ENCODE measurements at regions not wholly inside any gene's neighbourhood (a gene's known extent, or its start where the extent isn't known, plus 50 kb on each side); places are given as distances from the start of the nearest gene placed in this dataset.
"Not testable (repeated sequence)": the region's sequence is repeated elsewhere in the genome, so short reads cannot be mapped to it uniquely, and the experiment has no call there.

GRCh38 chr6:135665935-135666334, 168.4 kb upstream of the AHI1 start:
- Mint-ChIP-seq H3K27me3 (ENCODE audit: low read depth) (peaks cover 4% of the 10 kb centered on the region), H3K4me1 (ENCODE audit: low read depth) (no peaks in the 10 kb centered on the region), H3K9me3 (no peaks in the 10 kb centered on the region), H3K36me3 (ENCODE audit: low read depth) (no peaks in the 10 kb centered on the region), H3K27ac (no peak overlapping the region), H3K4me3 (no peak overlapping the region)
- CTCF ChIA-PET, result interaction anchor here (0.6 to 0.8 kb wide), 2 partner anchors 9 to 19 kb away, joined by 3 read pairs; no protein-coding TSS in a partner anchor
- no peak for DNase-seq
- intact Hi-C loops (cut with micrococcal nuclease), result no loop called here

- Mint-ChIP-seq H3K27me3 (ENCODE audit: low read depth) (peaks cover 4% of the 10 kb centered on the region), H3K4me3 (no peak overlapping the region), H3K27ac (no peak overlapping the region), H3K36me3 (ENCODE audit: low read depth) (no peaks in the 10 kb centered on the region), H3K4me1 (ENCODE audit: low read depth) (no peaks in the 10 kb centered on the region), H3K9me3 (no peaks in the 10 kb centered on the region)
- intact Hi-C loops (cut with micrococcal nuclease), result no loop called here
- no peak for DNase-seq
- CTCF ChIA-PET, result interaction anchor here (1.8 kb wide), 1 partner anchor 132 kb away, joined by 4 read pairs; no protein-coding TSS in a partner anchor
Measured at GRCh38 chr6:135667691-135668455, 170.3 kb upstream of the AHI1 start.

GRCh38 chr6:135672256-135672655, 174.7 kb upstream of the AHI1 start:
- Mint-ChIP-seq H3K36me3 (ENCODE audit: low read depth) (no peaks in the 10 kb centered on the region), H3K27ac (no peak overlapping the region), H3K4me1 (ENCODE audit: low read depth) (peaks cover 10% of the 10 kb centered on the region), H3K9me3 (no peaks in the 10 kb centered on the region), H3K4me3 (no peak overlapping the region), H3K27me3 (ENCODE audit: low read depth) (peaks cover 4% of the 10 kb centered on the region)
- intact Hi-C loops (cut with micrococcal nuclease), result loop anchor here (5.0 kb wide), 1 partner anchor 220 kb away; no protein-coding TSS in a partner anchor
- DNase-seq, result no peak
- CTCF ChIA-PET, result interaction anchor here (0.6 kb wide), 1 partner anchor 237 kb away, joined by 3 read pairs; no protein-coding TSS in a partner anchor

- Mint-ChIP-seq H3K36me3 (ENCODE audit: low read depth) (no peaks in the 10 kb centered on the region), H3K27me3 (ENCODE audit: low read depth) (peaks cover under 1% of the 10 kb centered on the region), H3K9me3 (no peaks in the 10 kb centered on the region), H3K4me1 (ENCODE audit: low read depth) (peaks cover 10% of the 10 kb centered on the region), H3K27ac (no peak overlapping the region), H3K4me3 (no peak overlapping the region)
- CTCF ChIA-PET, result interaction anchor here (0.6 to 1.4 kb wide), 4 partner anchors 8 to 636 kb away, joined by 3 to 5 read pairs (median 4); no protein-coding TSS in a partner anchor
- intact Hi-C loops (cut with micrococcal nuclease), result loop anchor here (1.0 to 5.0 kb wide), 2 partner anchors 136 to 221 kb away; no protein-coding TSS in a partner anchor
- DNase-seq, result peak; percentile 19
Measured at GRCh38 chr6:135673501-135674309, 176.2 kb upstream of the AHI1 start.

- no peak overlapping the region for H3K27ac Mint-ChIP-seq
- CTCF ChIA-PET, result interaction anchor here (0.6 to 1.5 kb wide), 4 partner anchors 9 to 235 kb away, joined by 3 to 8 read pairs (median 4); no protein-coding TSS in a partner anchor
- H3K27me3 Mint-ChIP-seq (ENCODE audit: low read depth), result peaks cover 1% of the 10 kb centered on the region
- H3K4me3 Mint-ChIP-seq, result no peak overlapping the region
- peaks cover 10% of the 10 kb centered on the region for H3K4me1 Mint-ChIP-seq (ENCODE audit: low read depth)
- H3K9me3 Mint-ChIP-seq, result no peaks in the 10 kb centered on the region
- intact Hi-C loops (cut with micrococcal nuclease), result no loop called here
- no peaks in the 10 kb centered on the region for H3K36me3 Mint-ChIP-seq (ENCODE audit: low read depth)
- no peak for DNase-seq
Measured at GRCh38 chr6:135675026-135675425, 176.5 kb upstream of the PDE7B start.

- no peaks in the 10 kb centered on the region for H3K36me3 Mint-ChIP-seq (ENCODE audit: low read depth)
- H3K4me1 Mint-ChIP-seq (ENCODE audit: low read depth), result peaks cover 10% of the 10 kb centered on the region
- H3K9me3 Mint-ChIP-seq, result no peaks in the 10 kb centered on the region
- peaks cover 1% of the 10 kb centered on the region for H3K27me3 Mint-ChIP-seq (ENCODE audit: low read depth)
- intact Hi-C loops (cut with micrococcal nuclease), result loop anchor here (1.0 to 2.0 kb wide), 4 partner anchors 169 to 641 kb away; no protein-coding TSS in a partner anchor
- H3K4me3 Mint-ChIP-seq, result no peak overlapping the region
- CTCF ChIA-PET, result interaction anchor here (0.6 to 1.6 kb wide), 3 partner anchors 29 to 551 kb away, joined by 5 to 11 read pairs (median 8); no protein-coding TSS in a partner anchor
- peak; percentile 58 for DNase-seq
- no peak overlapping the region for H3K27ac Mint-ChIP-seq
Measured at GRCh38 chr6:135675862-135676261, 175.6 kb upstream of the PDE7B start.

- Mint-ChIP-seq H3K36me3 (ENCODE audit: low read depth) (no peaks in the 10 kb centered on the region), H3K27ac (no peak overlapping the region), H3K27me3 (ENCODE audit: low read depth) (peaks cover 1% of the 10 kb centered on the region), H3K9me3 (no peaks in the 10 kb centered on the region), H3K4me3 (no peak overlapping the region), H3K4me1 (ENCODE audit: low read depth) (no peaks in the 10 kb centered on the region)
- no peak for DNase-seq
- CTCF ChIA-PET, result interaction anchor here (0.6 to 2.3 kb wide), 3 partner anchors 14 to 229 kb away, joined by 3 to 8 read pairs (median 6); no protein-coding TSS in a partner anchor
- intact Hi-C loops (cut with micrococcal nuclease), result no loop called here
Measured at GRCh38 chr6:135680964-135681913, 170.3 kb upstream of the PDE7B start.

- H3K4me1 Mint-ChIP-seq (ENCODE audit: low read depth), result peaks cover 11% of the 10 kb centered on the region
- H3K9me3 Mint-ChIP-seq, result no peaks in the 10 kb centered on the region
- H3K27ac Mint-ChIP-seq, result no peak overlapping the region
- H3K36me3 Mint-ChIP-seq (ENCODE audit: low read depth), result no peaks in the 10 kb centered on the region
- intact Hi-C loops (cut with micrococcal nuclease), result no loop called here
- CTCF ChIA-PET, result interaction anchor here (0.6 kb wide), 1 partner anchor 524 kb away, joined by 3 read pairs; no protein-coding TSS in a partner anchor
- no peaks in the 10 kb centered on the region for H3K27me3 Mint-ChIP-seq (ENCODE audit: low read depth)
- H3K4me3 Mint-ChIP-seq, result no peak overlapping the region
- no peak for DNase-seq
Measured at GRCh38 chr6:135686784-135687301, 164.7 kb upstream of the PDE7B start.

- peak overlapping the region; percentile 44 for H3K27ac Mint-ChIP-seq
- CTCF ChIA-PET, result interaction anchor here (1.1 kb wide), 1 partner anchor 13 kb away, joined by 3 read pairs; no protein-coding TSS in a partner anchor
- peaks cover 11% of the 10 kb centered on the region for H3K4me1 Mint-ChIP-seq (ENCODE audit: low read depth)
Measured at GRCh38 chr6:135688476-135688875, 163.0 kb upstream of the PDE7B start.

GRCh38 chr6:135692426-135692825, 159.1 kb upstream of the PDE7B start:
- Mint-ChIP-seq H3K27ac (no peak overlapping the region), H3K27me3 (ENCODE audit: low read depth) (no peaks in the 10 kb centered on the region), H3K36me3 (ENCODE audit: low read depth) (no peaks in the 10 kb centered on the region), H3K4me1 (ENCODE audit: low read depth) (peaks cover 3% of the 10 kb centered on the region), H3K4me3 (no peak overlapping the region), H3K9me3 (no peaks in the 10 kb centered on the region)
- intact Hi-C loops (cut with micrococcal nuclease), result no loop called here
- no peak for DNase-seq
- CTCF ChIA-PET, result interaction anchor here (0.5 kb wide), 1 partner anchor 19 kb away, joined by 3 read pairs; no protein-coding TSS in a partner anchor

More at GRCh38 chr6:135688476-135688875, 163.0 kb upstream of the PDE7B start:
- H3K36me3 Mint-ChIP-seq (ENCODE audit: low read depth); DNase-seq; H3K9me3 Mint-ChIP-seq; intact Hi-C loops (cut with micrococcal nuclease); H3K4me3 Mint-ChIP-seq; H3K27me3 Mint-ChIP-seq (ENCODE audit: low read depth): not testable (repeated sequence)

- intact Hi-C loops (cut with micrococcal nuclease), result no loop called here
- no peak for DNase-seq
- H3K36me3 Mint-ChIP-seq (ENCODE audit: low read depth), result no peaks in the 10 kb centered on the region
- CTCF ChIA-PET, result no interaction called here
- H3K4me1 Mint-ChIP-seq (ENCODE audit: low read depth), result peaks cover under 1% of the 10 kb centered on the region
- H3K27ac Mint-ChIP-seq, result no peak overlapping the region
- H3K27me3 Mint-ChIP-seq (ENCODE audit: low read depth), result no peaks in the 10 kb centered on the region
- no peaks in the 10 kb centered on the region for H3K9me3 Mint-ChIP-seq
- no peak overlapping the region for H3K4me3 Mint-ChIP-seq
Measured at GRCh38 chr6:135693811-135694370, 157.6 kb upstream of the PDE7B start.
